Activated CD8-positive, alpha-beta T cell treated with anti-CD3 and anti-CD28 coated beads for 36 hours (primary cell): ENCODE measurements at regions not wholly inside any gene's neighbourhood (a gene's known extent, or its start where the extent isn't known, plus 50 kb on each side); places are given as distances from the start of the nearest gene placed in this dataset.

ENCODE experiments used
- ATAC-seq: fragments of 200-7000 bp; cut with Tn5 transposase; one replicate; pipeline ENCODE4 v1.10.0; 2021; ENCODE audit warnings: mild to moderate bottlenecking, moderate library complexity
- CTCF ChIA-PET: fragments of 350-600 bp; sonication (Branson Sonifier 250); formaldehyde crosslinking; loops from one replicate; lab custom pipeline; 2021; ENCODE audit warnings: antibody characterized with exemption; lab: Charles Lee
- POLR2A ChIA-PET: fragments of 350-600 bp; sonication (Branson Sonifier 250); formaldehyde crosslinking; loops from one replicate; lab custom pipeline; 2021; ENCODE audit warnings: antibody characterized with exemption; lab: Charles Lee
- DNase-seq: peaks from one replicate; pipeline ENCODE4 v3.0.0-alpha.2; 2020
- H3K27ac Mint-ChIP-seq: one replicate; pipeline ENCODE4 v1.8.0; 2021; ENCODE audit warnings: mild to moderate bottlenecking, mixed read lengths
- H3K27me3 Mint-ChIP-seq: one replicate; pipeline ENCODE4 v1.8.0; 2021; ENCODE audit warnings: mixed read lengths
- H3K36me3 Mint-ChIP-seq: one replicate; pipeline ENCODE4 v1.8.0; 2021; ENCODE audit warnings: low read depth, mixed read lengths
- H3K4me1 Mint-ChIP-seq: one replicate; pipeline ENCODE4 v1.8.0; 2021; ENCODE audit warnings: low read depth, mixed read lengths
- H3K4me3 Mint-ChIP-seq: one replicate; pipeline ENCODE4 v1.8.0; 2021; ENCODE audit warnings: mild to moderate bottlenecking, moderate library complexity, mixed read lengths
- H3K9me3 Mint-ChIP-seq: one replicate; pipeline ENCODE4 v1.8.0; 2021; ENCODE audit warnings: mixed read lengths
- intact Hi-C: fragments of 100-400 bp; cut with micrococcal nuclease; formaldehyde crosslinking; loops from one replicate; pipeline ENCODE4 v1.10.0; 2022
- TF ChIP-seq, protein P1 (sequence below): fragments of 200-600 bp; IDR thresholded peaks from one replicate; pipeline ENCODE4 v1.8.0; 2022; ENCODE audit warnings: antibody characterized with exemption, mild to moderate bottlenecking

DNA sequence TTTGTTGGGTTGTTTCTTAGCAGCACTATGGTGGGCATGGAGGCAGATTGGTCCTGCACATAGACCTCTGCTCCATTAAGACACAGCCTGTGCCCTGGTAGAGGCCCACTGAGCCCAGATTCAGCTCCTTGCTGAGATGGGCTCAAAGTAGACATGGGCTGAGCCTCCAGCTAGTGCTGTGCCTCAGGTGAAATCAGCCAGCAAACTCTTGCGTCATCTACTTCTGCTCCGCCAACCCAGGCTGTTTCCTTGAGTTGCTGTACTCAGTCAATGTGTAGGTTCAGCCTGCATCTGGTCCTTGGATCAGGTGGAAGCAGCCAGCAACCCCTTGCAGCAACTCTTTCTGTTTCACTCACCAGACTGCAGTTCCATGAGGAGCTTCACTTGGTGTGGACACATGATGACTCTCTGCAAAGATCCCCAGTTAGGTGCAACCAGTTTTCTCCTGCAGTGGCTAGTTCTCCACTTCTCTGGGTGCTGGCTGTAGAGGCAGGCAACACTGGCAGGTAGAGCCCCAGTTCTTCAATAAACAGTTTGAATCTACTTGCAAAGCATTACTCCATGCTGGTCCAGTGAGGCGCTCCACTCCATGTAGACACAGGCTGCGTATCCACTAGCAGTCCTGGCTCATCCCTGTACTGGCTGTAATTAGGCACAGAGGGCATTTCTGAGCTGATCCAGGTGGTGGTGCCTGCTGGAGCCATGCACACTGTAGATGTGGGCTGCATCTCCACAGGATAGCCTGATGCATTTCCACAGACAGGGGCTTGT is 199.0 kb upstream of the MAMLD1 start:
- intact Hi-C loops: no loop called here
- ChIA-PET CTCF (no interaction called here), POLR2A (no interaction called here)
- no peak overlapping the region for H3K27ac Mint-ChIP-seq
- TF ChIP-seq, protein P1, sequence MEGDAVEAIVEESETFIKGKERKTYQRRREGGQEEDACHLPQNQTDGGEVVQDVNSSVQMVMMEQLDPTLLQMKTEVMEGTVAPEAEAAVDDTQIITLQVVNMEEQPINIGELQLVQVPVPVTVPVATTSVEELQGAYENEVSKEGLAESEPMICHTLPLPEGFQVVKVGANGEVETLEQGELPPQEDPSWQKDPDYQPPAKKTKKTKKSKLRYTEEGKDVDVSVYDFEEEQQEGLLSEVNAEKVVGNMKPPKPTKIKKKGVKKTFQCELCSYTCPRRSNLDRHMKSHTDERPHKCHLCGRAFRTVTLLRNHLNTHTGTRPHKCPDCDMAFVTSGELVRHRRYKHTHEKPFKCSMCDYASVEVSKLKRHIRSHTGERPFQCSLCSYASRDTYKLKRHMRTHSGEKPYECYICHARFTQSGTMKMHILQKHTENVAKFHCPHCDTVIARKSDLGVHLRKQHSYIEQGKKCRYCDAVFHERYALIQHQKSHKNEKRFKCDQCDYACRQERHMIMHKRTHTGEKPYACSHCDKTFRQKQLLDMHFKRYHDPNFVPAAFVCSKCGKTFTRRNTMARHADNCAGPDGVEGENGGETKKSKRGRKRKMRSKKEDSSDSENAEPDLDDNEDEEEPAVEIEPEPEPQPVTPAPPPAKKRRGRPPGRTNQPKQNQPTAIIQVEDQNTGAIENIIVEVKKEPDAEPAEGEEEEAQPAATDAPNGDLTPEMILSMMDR: no peak
- no peak for DNase-seq
- H3K36me3 Mint-ChIP-seq: no peaks in the 10 kb centered on the region
- H3K9me3 Mint-ChIP-seq: no peaks in the 10 kb centered on the region
- no peaks in the 10 kb centered on the region for H3K4me1 Mint-ChIP-seq
- H3K27me3 Mint-ChIP-seq: no peaks in the 10 kb centered on the region
- ATAC-seq: no peak
- H3K4me3 Mint-ChIP-seq: no peak overlapping the region

DNA sequence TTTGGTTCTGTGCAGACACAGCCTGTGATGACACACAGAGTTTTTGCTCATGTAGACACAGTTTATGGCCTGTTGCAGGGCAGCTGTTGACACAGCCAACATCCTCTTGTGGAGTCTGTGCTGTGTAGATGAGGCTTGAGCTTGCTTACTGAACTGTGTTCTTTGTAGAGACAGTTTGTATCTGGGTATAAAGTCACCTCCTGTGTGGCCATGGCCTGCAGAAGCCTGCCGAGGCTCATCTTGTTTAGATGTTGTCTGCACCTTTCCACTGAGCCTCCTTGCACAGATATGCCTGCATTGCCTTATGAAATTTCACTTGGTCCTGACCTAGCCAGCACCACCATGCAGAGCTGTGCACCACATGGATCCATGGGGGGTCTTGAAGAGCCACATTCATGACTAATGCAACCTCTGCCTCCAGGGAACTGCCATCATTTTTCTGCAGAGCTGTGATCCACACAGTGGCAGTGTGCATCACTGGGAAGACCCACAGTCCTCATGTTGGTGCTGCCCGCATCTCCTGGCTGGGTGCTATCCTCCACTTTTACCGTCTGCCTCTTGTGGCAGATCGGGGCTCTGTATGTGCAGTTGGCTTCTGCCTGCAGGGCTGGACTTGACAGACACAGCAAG is 198.0 kb upstream of the MAMLD1 start:
- H3K27me3 Mint-ChIP-seq: no peaks in the 10 kb centered on the region
- H3K4me3 Mint-ChIP-seq: no peak overlapping the region
- intact Hi-C loops: no loop called here
- ChIA-PET CTCF (no interaction called here), POLR2A (no interaction called here)
- no peaks in the 10 kb centered on the region for H3K9me3 Mint-ChIP-seq
- H3K36me3 Mint-ChIP-seq: no peaks in the 10 kb centered on the region
- H3K27ac Mint-ChIP-seq: no peak overlapping the region
- TF ChIP-seq, protein P1: no peak
- H3K4me1 Mint-ChIP-seq: no peaks in the 10 kb centered on the region
- DNase-seq (no peak), ATAC-seq (no peak)

DNA sequence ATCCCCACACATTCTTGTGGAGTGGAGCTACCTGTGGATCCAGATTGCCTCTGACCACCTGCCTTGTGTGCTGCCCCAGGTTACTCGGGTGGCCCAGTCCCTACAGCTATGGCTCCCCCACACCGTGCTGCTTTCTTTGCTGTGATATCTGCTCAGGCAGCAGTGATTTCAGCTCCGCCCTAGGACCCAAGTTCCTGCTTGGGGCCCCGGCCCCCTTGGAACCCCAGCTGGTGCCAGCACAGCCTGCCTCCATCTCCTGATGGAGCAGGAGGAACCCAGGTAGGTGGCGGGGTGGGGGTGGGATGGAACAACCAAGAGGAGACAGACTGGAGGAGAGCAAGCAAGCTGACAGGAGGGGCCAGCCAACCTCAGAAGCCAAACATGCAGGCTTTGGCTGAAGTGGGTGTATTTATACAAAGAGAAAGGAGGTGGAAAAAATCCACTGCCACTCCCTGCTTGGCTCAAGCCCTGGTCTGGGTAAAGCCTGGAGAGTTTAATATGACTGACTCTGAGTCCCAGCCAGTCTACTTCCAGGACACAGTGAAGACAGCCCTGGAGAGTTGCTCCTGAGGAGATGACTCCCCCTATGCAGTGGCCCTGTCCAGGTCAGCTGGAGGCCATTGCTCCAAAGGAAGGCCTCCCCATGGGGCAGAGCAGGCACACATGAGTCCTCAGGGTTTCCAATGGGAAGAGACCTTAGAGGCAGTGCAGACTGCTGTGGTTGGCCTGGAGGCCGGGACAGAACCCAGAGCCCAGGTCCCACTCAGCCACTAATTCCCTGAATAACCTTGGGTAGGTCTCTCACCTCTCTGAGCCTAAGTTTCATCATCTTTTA is 197.1 kb upstream of the MAMLD1 start:
- no peak overlapping the region for H3K4me3 Mint-ChIP-seq
- no peaks in the 10 kb centered on the region for H3K27me3 Mint-ChIP-seq
- DNase-seq: no peak
- no peaks in the 10 kb centered on the region for H3K4me1 Mint-ChIP-seq
- H3K9me3 Mint-ChIP-seq: no peaks in the 10 kb centered on the region
- no peaks in the 10 kb centered on the region for H3K36me3 Mint-ChIP-seq
- intact Hi-C loops: no loop called here
- no peak overlapping the region for H3K27ac Mint-ChIP-seq
- no peak for ATAC-seq
- POLR2A ChIA-PET: no interaction called here
- CTCF ChIA-PET: no interaction called here
- TF ChIP-seq, protein P1: no peak

DNA sequence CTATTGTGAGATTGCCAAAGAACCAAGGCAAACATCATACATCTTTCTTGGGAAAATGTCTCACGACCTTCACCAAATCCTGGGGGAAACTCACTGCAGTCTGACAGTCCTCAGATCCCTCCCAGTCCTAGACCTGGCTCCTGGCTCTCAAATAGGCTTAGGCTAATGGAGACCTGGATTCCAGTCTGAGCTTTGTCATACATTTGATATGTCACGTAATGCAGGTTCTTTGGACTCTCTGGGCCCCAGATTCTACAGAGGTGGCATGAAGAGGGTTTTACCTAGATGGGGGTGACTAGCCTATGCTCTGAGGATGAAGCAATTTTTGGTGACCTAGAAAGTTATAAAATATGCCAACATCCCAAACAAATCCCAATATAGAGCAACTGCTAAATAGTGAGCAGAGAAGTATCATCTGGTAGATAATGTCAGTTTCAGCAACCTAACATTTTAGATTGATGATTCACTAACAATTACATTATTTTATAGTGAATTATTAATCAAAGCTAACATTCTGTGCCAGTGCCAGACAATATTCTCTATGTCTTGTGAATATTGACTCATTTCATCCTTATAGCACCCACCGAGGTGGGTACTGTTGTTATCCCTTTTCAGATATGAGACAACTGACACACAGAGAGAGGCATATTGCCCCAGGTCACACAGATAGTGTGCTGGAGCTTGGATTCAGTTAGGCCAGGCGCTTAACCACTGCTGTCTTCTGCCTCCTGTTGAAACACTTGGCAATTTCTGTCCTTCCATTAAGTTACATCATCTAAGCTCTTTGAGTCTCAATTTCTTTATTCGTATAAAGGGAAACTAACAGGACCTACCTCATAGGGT is 195.4 kb upstream of the MAMLD1 start:
- ChIA-PET POLR2A (no interaction called here), CTCF (no interaction called here)
- Mint-ChIP-seq H3K36me3 (no peaks in the 10 kb centered on the region), H3K9me3 (no peaks in the 10 kb centered on the region), H3K27me3 (no peaks in the 10 kb centered on the region), H3K4me3 (no peak overlapping the region), H3K4me1 (no peaks in the 10 kb centered on the region), H3K27ac (no peak overlapping the region)
- no peak for ATAC-seq
- TF ChIP-seq, protein P1: no peak
- intact Hi-C loops: no loop called here
- DNase-seq: no peak
